B cell (primary cell): ENCODE measurements at regions not wholly inside any gene's neighbourhood (a gene's known extent, or its start where the extent isn't known, plus 50 kb on each side); places are given as distances from the start of the nearest gene placed in this dataset.

Experiments
- ATAC-seq: fragments of 200-7000 bp; cut with Tn5 transposase; one replicate; pipeline ENCODE4 v1.10.0; 2021; ENCODE audit warnings: low read depth, mild to moderate bottlenecking, moderate number of reproducible peaks, moderate library complexity
- CTCF ChIA-PET: fragments of 350-600 bp; sonication (Branson Sonifier 250); formaldehyde crosslinking; loops from one replicate; lab custom pipeline; 2021; ENCODE audit warnings: antibody characterized with exemption, inconsistent platforms; lab: Charles Lee
- POLR2A ChIA-PET: fragments of 350-600 bp; sonication (Branson Sonifier 250); formaldehyde crosslinking; loops from one replicate; lab custom pipeline; 2021; ENCODE audit warnings: antibody characterized with exemption; lab: Charles Lee
- DNase-seq: peaks from one replicate; pipeline ENCODE4 v3.0.0; 2013
- H2AFZ ChIP-seq: 2 replicates; pipeline ENCODE4 v1.6.1; 2012; ENCODE audit warnings: mild to moderate bottlenecking, low read depth, low read length; ENCODE audit not compliant: insufficient read depth, poor library complexity, severe bottlenecking
- H3K27ac ChIP-seq, 2 donors: 1 replicate in 1 of 2; 2 replicates in 1 of 2; pipeline ENCODE4 v1.5.1; 2012 to 2013; ENCODE audit warnings: low read length in 2 of 2, mild to moderate bottlenecking in 2 of 2, moderate library complexity in 1 of 2
- H3K27me3 ChIP-seq, 4 experiments: fragments of 200-600 bp in 1 of 4; sonication (generic) in 1 of 4; replicated peaks in 1 of 4; 1 replicate in 2 of 4; 2 replicates in 2 of 4; pipeline versions ENCODE4 v1.6.1 to v1.7.0; 2013 to 2016; ENCODE audit warnings: low read length in 3 of 4, mild to moderate bottlenecking in 2 of 4, mixed read lengths in 1 of 4, moderate library complexity in 1 of 4; ENCODE audit not compliant: insufficient read depth in 4 of 4, control insufficient read depth in 3 of 4; ENCODE audit errors: control extremely low read depth in 1 of 4
- H3K36me3 ChIP-seq, 2 experiments: replicated peaks in 1 of 2; 1 replicate in 1 of 2; 2 replicates in 1 of 2; pipeline versions ENCODE4 v1.6.1 to v1.7.1; 2013; ENCODE audit warnings: low read length in 1 of 2; ENCODE audit not compliant: insufficient read depth in 2 of 2, control insufficient read depth in 1 of 2; ENCODE audit errors: control extremely low read depth in 1 of 2, extremely low read depth in 1 of 2
- H3K4me1 ChIP-seq, 2 donors: fragments of 200-600 bp in 1 of 2; sonication (generic) in 1 of 2; 1 replicate in 1 of 2; 2 replicates in 1 of 2; pipeline versions ENCODE4 v1.5.1 to v1.6.1; 2013 to 2017; ENCODE audit warnings: low read length in 2 of 2; ENCODE audit not compliant: control insufficient read depth in 2 of 2, insufficient read depth in 2 of 2
- H3K4me2 ChIP-seq: replicated peaks from 2 replicates; pipeline ENCODE3; 2012; ENCODE audit warnings: mild to moderate bottlenecking, low read depth, low read length; ENCODE audit not compliant: poor library complexity, severe bottlenecking
- H3K4me3 ChIP-seq, 5 experiments: fragments of 200-600 bp in 1 of 5; sonication (generic) in 1 of 5; 1 replicate in 3 of 5; 2 replicates in 2 of 5; pipeline versions ENCODE4 v1.5.1 to v1.7.0; 2011 to 2016; ENCODE audit warnings: low read length in 4 of 5, mild to moderate bottlenecking in 4 of 5, low read depth in 2 of 5, control low read depth in 1 of 5, moderate library complexity in 1 of 5; ENCODE audit not compliant: insufficient read depth in 1 of 5; ENCODE audit errors: control extremely low read depth in 1 of 5, extremely low read depth in 1 of 5
- H3K79me2 ChIP-seq: fragments of 200-600 bp; sonication (generic); one replicate; pipeline ENCODE4 v1.6.0; 2016; ENCODE audit warnings: low read length; ENCODE audit not compliant: control insufficient read depth, insufficient read depth
- H3K9ac ChIP-seq: fragments of 200-600 bp; sonication (generic); 2 replicates; pipeline ENCODE4 v1.6.1; 2017; ENCODE audit warnings: mild to moderate bottlenecking, low read length, moderate library complexity
- H3K9me3 ChIP-seq, 3 donors: one replicate each; pipeline versions ENCODE4 v1.6.1 to v1.7.1; 2013; ENCODE audit warnings: low read length in 2 of 3; ENCODE audit not compliant: control insufficient read depth in 2 of 3, insufficient read depth in 1 of 3; ENCODE audit errors: control extremely low read depth in 1 of 3
- H4K20me1 ChIP-seq: 2 replicates; pipeline ENCODE4 v1.6.0; 2012; ENCODE audit warnings: mild to moderate bottlenecking, low read length; ENCODE audit not compliant: insufficient read depth, control insufficient read depth, poor library complexity, severe bottlenecking
- H3K27ac Mint-ChIP-seq: one replicate; pipeline ENCODE4 v1.8.0; 2021; ENCODE audit warnings: mixed read lengths
- H3K27me3 Mint-ChIP-seq: one replicate; pipeline ENCODE4 v1.8.0; 2021; ENCODE audit warnings: mixed read lengths
- H3K4me1 Mint-ChIP-seq: one replicate; pipeline ENCODE4 v1.8.0; 2021; ENCODE audit warnings: mixed read lengths
- H3K4me3 Mint-ChIP-seq: one replicate; pipeline ENCODE4 v1.8.0; 2021; ENCODE audit warnings: mixed read lengths
- H3K9me3 Mint-ChIP-seq: one replicate; pipeline ENCODE4 v1.8.0; 2022; ENCODE audit warnings: mixed read lengths; ENCODE audit not compliant: insufficient read depth
- CTCF ChIP-seq: fragments of 200-600 bp; IDR thresholded peaks from one replicate; pipeline ENCODE4 v1.8.0; 2022; ENCODE audit warnings: antibody characterized with exemption, mild to moderate bottlenecking
- EZH2 ChIP-seq: IDR thresholded peaks from 2 replicates; pipeline ENCODE4 v1.6.1; 2012; ENCODE audit warnings: borderline replicate concordance, low read depth, mild to moderate bottlenecking, moderate library complexity, low read length; ENCODE audit not compliant: insufficient read depth, poor library complexity, severe bottlenecking
- WGBS: methylation state at CpG from one replicate; pipeline ENCODE4 v1.1.5; 2013; ENCODE audit warnings: missing lambda C conversion rate; ENCODE audit not compliant: insufficient coverage; 5-methylcytosine and 5-hydroxymethylcytosine counted together
- intact Hi-C: fragments of 100-400 bp; cut with micrococcal nuclease; formaldehyde crosslinking; loops from one replicate; pipeline ENCODE4 v1.10.0; 2022

DNA sequence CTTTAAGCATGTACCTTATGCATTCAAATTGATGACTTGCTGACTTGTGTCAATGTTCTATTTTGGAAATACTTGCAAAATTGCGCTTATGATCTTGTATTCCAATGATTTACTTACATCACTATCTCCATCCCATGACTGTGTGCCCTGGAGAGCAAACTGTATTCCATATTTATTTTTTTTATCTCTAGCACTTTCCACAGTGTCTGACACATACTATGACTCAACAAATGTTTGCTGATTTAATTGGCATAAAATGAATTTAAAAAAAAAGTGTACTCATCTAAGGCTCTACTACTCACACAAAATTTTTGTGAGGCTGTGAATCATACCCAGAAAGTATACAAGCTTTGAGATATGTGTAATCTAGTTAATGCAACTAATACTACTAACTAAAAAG is 1066.8 kb upstream of the ADGRL3 start:
- Histone ChIP-seq H3K9ac (no peak overlapping the region), H3K9me3 (no peaks in the 10 kb centered on the region), H2AFZ (no peak overlapping the region), H3K27me3 (no peaks in the 10 kb centered on the region), H3K4me3 (no peak overlapping the region), H3K4me1 (no peaks in the 10 kb centered on the region), H3K27ac (no peak overlapping the region), H3K79me2 (no peaks in the 10 kb centered on the region), H4K20me1 (no peaks in the 10 kb centered on the region), H3K36me3 (no peaks in the 10 kb centered on the region), H3K4me2 (no peak overlapping the region)
- TF ChIP-seq CTCF (no peak), EZH2 (no peak)
- ATAC-seq, result no peak
- Mint-ChIP-seq H3K27me3 (no peaks in the 10 kb centered on the region), H3K9me3 (no peaks in the 10 kb centered on the region), H3K4me1 (no peaks in the 10 kb centered on the region), H3K4me3 (no peak overlapping the region), H3K27ac (no peak overlapping the region)
- no peak for DNase-seq
- 100% methylated on average over 1 of the region's 1 CpG for WGBS
- CTCF ChIA-PET, result no interaction called here
- POLR2A ChIA-PET, result no interaction called here
- intact Hi-C loops, result no loop called here

DNA sequence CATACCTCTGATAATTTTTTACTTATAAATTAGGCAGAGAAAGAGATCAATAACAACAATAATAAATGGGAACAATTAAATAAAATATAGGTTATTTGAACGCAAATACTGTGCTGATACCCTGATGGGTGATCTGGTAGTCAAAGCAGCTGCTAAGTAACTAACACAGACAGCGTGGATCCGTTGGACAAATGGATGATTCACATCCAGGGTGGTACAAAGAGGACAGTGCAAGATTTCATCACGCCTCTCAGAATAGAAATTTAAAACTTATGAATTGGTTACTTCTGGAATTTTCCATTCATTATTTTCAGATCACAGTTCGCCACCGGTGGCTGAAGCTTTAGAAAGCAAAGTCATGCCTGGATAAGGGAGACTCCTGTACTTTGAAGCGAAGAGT is 1066.0 kb upstream of the ADGRL3 start:
- Mint-ChIP-seq H3K4me1 (no peaks in the 10 kb centered on the region), H3K27me3 (no peaks in the 10 kb centered on the region), H3K4me3 (no peak overlapping the region), H3K27ac (no peak overlapping the region), H3K9me3 (no peaks in the 10 kb centered on the region)
- no peaks in the 10 kb centered on the region for H3K4me1 ChIP-seq
- H2AFZ ChIP-seq, result no peak overlapping the region
- no peaks in the 10 kb centered on the region for H3K36me3 ChIP-seq
- ChIA-PET POLR2A (no interaction called here), CTCF (no interaction called here)
- no peak overlapping the region for H3K4me2 ChIP-seq
- H3K9me3 ChIP-seq, result no peaks in the 10 kb centered on the region
- DNase-seq (no peak), ATAC-seq (no peak)
- no peak for TF ChIP-seq CTCF
- TF ChIP-seq EZH2, result no peak
- no peak overlapping the region for H3K27ac ChIP-seq
- intact Hi-C loops, result no loop called here
- no peak overlapping the region for H3K4me3 ChIP-seq
- no peaks in the 10 kb centered on the region for H3K79me2 ChIP-seq
- no CpG with 5 or more reads among the region's 7 CpGs for WGBS
- H3K27me3 ChIP-seq, result no peaks in the 10 kb centered on the region
- H3K9ac ChIP-seq, result no peak overlapping the region
- no peaks in the 10 kb centered on the region for H4K20me1 ChIP-seq
